DOHH2 (cell line): ENCODE measurements at regions not wholly inside any gene's neighbourhood (a gene's known extent, or its start where the extent isn't known, plus 50 kb on each side); places are given as distances from the start of the nearest gene placed in this dataset.

Source experiments
- H3F3A ChIP-seq: fragments of 200-600 bp; sonication (generic), shearing (Covaris generic); 2 replicates; pipeline ENCODE4 v1.6.0; 2016; ENCODE audit warnings: antibody characterized with exemption, mild to moderate bottlenecking; ENCODE audit not compliant: control insufficient read depth, insufficient read depth
- H3K27ac ChIP-seq: fragments of 200-600 bp; sonication (generic); 2 replicates; pipeline ENCODE4 v1.5.1; 2014; ENCODE audit warnings: low read depth, mild to moderate bottlenecking, low read length, moderate library complexity
- H3K27me3 ChIP-seq: fragments of 200-600 bp; sonication (generic); 2 replicates; pipeline ENCODE4 v1.6.1; 2014; ENCODE audit warnings: mild to moderate bottlenecking, low read length, mixed read lengths; ENCODE audit not compliant: control insufficient read depth
- H3K36me3 ChIP-seq: fragments of 200-600 bp; sonication (generic); 2 replicates; pipeline ENCODE4 v1.6.1; 2014; ENCODE audit warnings: mild to moderate bottlenecking, low read length, moderate library complexity, mixed read lengths; ENCODE audit not compliant: control insufficient read depth
- H3K4me1 ChIP-seq: fragments of 200-600 bp; sonication (generic); 2 replicates; pipeline ENCODE4 v1.6.1; 2014; ENCODE audit warnings: mild to moderate bottlenecking, low read length, mixed read lengths; ENCODE audit not compliant: control insufficient read depth
- H3K4me2 ChIP-seq: fragments of 200-600 bp; sonication (generic); 2 replicates; pipeline ENCODE4 v1.6.0; 2014; ENCODE audit warnings: mild to moderate bottlenecking, low read length, moderate library complexity
- H3K4me3 ChIP-seq: fragments of 200-600 bp; sonication (generic); 2 replicates; pipeline ENCODE4 v1.5.1; 2014; ENCODE audit warnings: mild to moderate bottlenecking, low read length, mixed read lengths
- H3K79me2 ChIP-seq: fragments of 200-600 bp; sonication (generic); 2 replicates; pipeline ENCODE4 v1.6.1; 2014; ENCODE audit warnings: mild to moderate bottlenecking, low read length, mixed read lengths; ENCODE audit not compliant: control insufficient read depth
- H3K9me2 ChIP-seq: fragments of 200-600 bp; sonication (generic); replicated peaks from 2 replicates; pipeline ENCODE4 v1.6.1; 2014; ENCODE audit warnings: mild to moderate bottlenecking, low read length, mixed read lengths; ENCODE audit not compliant: control insufficient read depth
- H3K9me3 ChIP-seq: fragments of 200-600 bp; sonication (generic); 2 replicates; pipeline ENCODE4 v1.6.1; 2014; ENCODE audit warnings: antibody characterized with exemption, low read length, mixed read lengths; ENCODE audit not compliant: control insufficient read depth, insufficient read depth
- H4K20me1 ChIP-seq: fragments of 200-600 bp; sonication (generic); 2 replicates; pipeline ENCODE4 v1.6.0; 2014; ENCODE audit warnings: low read depth, mild to moderate bottlenecking, antibody characterized with exemption, low read length, moderate library complexity; ENCODE audit not compliant: control insufficient read depth, insufficient read depth
- EZH2phosphoT487 ChIP-seq: fragments of 200-600 bp; sonication (generic); IDR thresholded peaks from 2 replicates; pipeline ENCODE4 v1.6.1; 2017; ENCODE audit warnings: borderline replicate concordance, mild to moderate bottlenecking, antibody characterized with exemption, low read length, moderate library complexity, mixed read lengths
- TF ChIP-seq, protein P1 (sequence below): fragments of 200-600 bp; sonication (generic); IDR thresholded peaks from one replicate; pipeline ENCODE4 v1.5.1; 2014; ENCODE audit warnings: antibody characterized with exemption, mild to moderate bottlenecking, low read depth, low read length; ENCODE audit not compliant: poor library complexity, severe bottlenecking

DNA sequence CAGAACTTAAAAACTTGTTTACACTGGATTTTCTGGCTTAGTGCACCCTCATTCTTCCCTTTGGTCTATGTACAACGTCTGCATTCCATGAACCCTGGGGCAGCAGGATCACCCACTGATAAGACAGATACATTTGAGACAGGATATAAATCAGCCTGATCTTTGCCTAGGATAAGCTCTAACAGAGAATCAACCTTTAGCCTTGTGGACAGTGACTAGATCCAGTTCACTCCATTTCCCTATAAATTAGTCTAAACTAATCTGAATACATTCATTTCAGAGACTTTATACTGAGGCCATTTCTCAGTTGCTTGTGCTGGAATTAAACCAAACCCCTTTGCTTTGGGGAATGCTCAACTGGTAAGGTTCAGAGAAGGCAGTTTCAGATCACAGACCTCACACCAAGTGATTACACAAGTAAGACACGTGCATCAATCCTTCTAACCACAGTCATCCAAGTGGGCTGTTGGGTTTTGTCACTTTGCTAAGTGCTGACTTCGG is 639.8 kb upstream of the FZD8 start:
- no peaks in the 10 kb centered on the region for H3K27me3 ChIP-seq
- H3K9me2 ChIP-seq = no peaks in the 10 kb centered on the region
- no peak overlapping the region for H3K4me2 ChIP-seq
- TF ChIP-seq, protein P1, sequence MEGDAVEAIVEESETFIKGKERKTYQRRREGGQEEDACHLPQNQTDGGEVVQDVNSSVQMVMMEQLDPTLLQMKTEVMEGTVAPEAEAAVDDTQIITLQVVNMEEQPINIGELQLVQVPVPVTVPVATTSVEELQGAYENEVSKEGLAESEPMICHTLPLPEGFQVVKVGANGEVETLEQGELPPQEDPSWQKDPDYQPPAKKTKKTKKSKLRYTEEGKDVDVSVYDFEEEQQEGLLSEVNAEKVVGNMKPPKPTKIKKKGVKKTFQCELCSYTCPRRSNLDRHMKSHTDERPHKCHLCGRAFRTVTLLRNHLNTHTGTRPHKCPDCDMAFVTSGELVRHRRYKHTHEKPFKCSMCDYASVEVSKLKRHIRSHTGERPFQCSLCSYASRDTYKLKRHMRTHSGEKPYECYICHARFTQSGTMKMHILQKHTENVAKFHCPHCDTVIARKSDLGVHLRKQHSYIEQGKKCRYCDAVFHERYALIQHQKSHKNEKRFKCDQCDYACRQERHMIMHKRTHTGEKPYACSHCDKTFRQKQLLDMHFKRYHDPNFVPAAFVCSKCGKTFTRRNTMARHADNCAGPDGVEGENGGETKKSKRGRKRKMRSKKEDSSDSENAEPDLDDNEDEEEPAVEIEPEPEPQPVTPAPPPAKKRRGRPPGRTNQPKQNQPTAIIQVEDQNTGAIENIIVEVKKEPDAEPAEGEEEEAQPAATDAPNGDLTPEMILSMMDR = no peak
- no peak for TF ChIP-seq EZH2phosphoT487
- no peaks in the 10 kb centered on the region for H3K4me1 ChIP-seq
- no peaks in the 10 kb centered on the region; the same call in 1 of the 2 replicates for H3K9me3 ChIP-seq
- no peaks in the 10 kb centered on the region for H3F3A ChIP-seq
- H3K79me2 ChIP-seq = no peaks in the 10 kb centered on the region
- no peak overlapping the region for H3K4me3 ChIP-seq
- no peaks in the 10 kb centered on the region for H4K20me1 ChIP-seq
- H3K27ac ChIP-seq = no peak overlapping the region
- no peaks in the 10 kb centered on the region for H3K36me3 ChIP-seq

DNA sequence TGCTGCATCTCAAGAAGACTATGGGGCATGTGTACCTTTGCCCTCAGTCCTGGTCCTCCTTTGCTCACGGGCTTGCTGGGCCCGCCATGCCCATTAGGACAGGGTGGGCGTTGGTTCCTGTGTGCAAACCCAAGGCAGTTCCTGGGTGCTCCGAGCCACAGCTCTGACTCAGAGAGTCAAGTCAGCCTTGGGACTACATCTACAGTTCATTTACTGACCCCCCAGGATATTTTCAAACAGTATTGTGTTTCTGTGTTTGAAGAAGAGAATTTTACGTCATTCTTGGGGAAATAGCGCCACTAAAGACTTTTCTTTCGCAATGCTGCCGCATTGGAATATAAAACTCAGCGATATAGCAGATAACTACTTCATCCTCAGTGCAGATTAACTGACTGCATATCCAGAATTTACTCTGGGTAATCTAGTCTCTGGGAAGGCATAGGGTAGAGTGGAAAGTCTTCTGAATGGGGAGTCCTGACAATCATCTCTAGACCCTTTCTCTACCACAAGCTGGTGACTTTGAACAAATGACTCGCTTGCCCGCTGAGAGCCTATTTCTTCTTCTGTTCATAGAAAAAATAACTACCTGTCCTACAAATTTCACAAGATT is 638.9 kb upstream of the FZD8 start:
- H3K4me3 ChIP-seq = no peak overlapping the region
- no peaks in the 10 kb centered on the region for H3K4me1 ChIP-seq
- TF ChIP-seq, protein P1 = no peak
- no peak for TF ChIP-seq EZH2phosphoT487
- H3K4me2 ChIP-seq = no peak overlapping the region
- H4K20me1 ChIP-seq = no peaks in the 10 kb centered on the region
- no peaks in the 10 kb centered on the region for H3K79me2 ChIP-seq
- no peaks in the 10 kb centered on the region for H3K36me3 ChIP-seq
- no peaks in the 10 kb centered on the region for H3K27me3 ChIP-seq
- H3F3A ChIP-seq = no peaks in the 10 kb centered on the region
- H3K9me2 ChIP-seq = no peaks in the 10 kb centered on the region
- no peaks in the 10 kb centered on the region; the same call in 1 of the 2 replicates for H3K9me3 ChIP-seq
- no peak overlapping the region for H3K27ac ChIP-seq

DNA sequence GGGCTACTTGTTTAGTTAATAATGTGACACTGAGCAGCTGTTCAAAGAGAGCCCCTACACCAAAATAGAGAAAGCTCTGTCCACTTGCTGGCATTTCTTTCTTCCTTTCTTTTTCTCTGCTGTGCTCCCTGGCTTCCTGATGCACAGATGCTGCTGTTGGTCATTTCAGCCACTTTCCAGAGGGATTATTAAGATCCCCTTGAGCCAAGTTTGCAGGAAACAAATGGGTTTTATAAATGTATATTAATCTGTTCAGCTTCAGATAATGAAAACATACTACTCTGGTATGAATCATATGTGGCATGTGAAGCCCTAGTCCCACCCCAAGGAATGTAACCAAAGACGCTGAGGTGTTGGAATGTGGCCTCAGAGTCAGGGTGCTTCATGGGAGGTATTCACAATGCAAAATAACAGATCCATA is 638.2 kb upstream of the FZD8 start:
- Histone ChIP-seq H3K36me3 (no peaks in the 10 kb centered on the region), H4K20me1 (no peaks in the 10 kb centered on the region), H3K4me1 (no peaks in the 10 kb centered on the region), H3F3A (no peaks in the 10 kb centered on the region), H3K27me3 (no peaks in the 10 kb centered on the region), H3K4me3 (no peak overlapping the region), H3K27ac (no peak overlapping the region), H3K9me2 (no peaks in the 10 kb centered on the region), H3K79me2 (no peaks in the 10 kb centered on the region), H3K4me2 (no peak overlapping the region), H3K9me3 (no peaks in the 10 kb centered on the region; the same call in 1 of the 2 replicates)
- TF ChIP-seq, protein P1 = no peak
